Right renal pelvis (tissue), 4 donors: ENCODE measurements at regions not wholly inside any gene's neighbourhood (a gene's known extent, or its start where the extent isn't known, plus 50 kb on each side); places are given as distances from the start of the nearest gene placed in this dataset.
"Not testable (repeated sequence)": the region's sequence is repeated elsewhere in the genome, so short reads cannot be mapped to it uniquely, and the experiment has no call there.

ENCODE experiments used
- DNase-seq, 4 donors: peaks; one replicate each; pipeline ENCODE4 v3.0.0-alpha.2; 2013; ENCODE audit warnings: low read depth in 4 of 4, low spot score in 3 of 4, missing footprints in 1 of 4

- not testable (repeated sequence) for DNase-seq
Measured at GRCh38 chr13:52324831-52325230, 81.1 kb downstream of the THSD1 start.

GRCh38 chr13:52319876-52320275, 86.1 kb downstream of the THSD1 start:
- DNase-seq = no peak

- not testable (repeated sequence) for DNase-seq
Measured at GRCh38 chr13:52309833-52310232, 96.1 kb downstream of the THSD1 start.

- not testable (repeated sequence) for DNase-seq
Measured at GRCh38 chr13:52306336-52306735, 99.6 kb downstream of the THSD1 start.

- DNase-seq = not testable (repeated sequence)
Measured at GRCh38 chr13:52303098-52303497, 102.9 kb downstream of the THSD1 start.

GRCh38 chr13:52302688-52303087, 103.3 kb downstream of the THSD1 start:
- DNase-seq = not testable (repeated sequence)

- DNase-seq = not testable (repeated sequence)
Measured at GRCh38 chr13:52301810-52302400, 104.1 kb downstream of the THSD1 start.

- DNase-seq = not testable (repeated sequence)
Measured at GRCh38 chr13:52298079-52298661, 107.8 kb downstream of the THSD1 start.

- DNase-seq = not testable (repeated sequence)
Measured at GRCh38 chr13:52288891-52289290, 117.1 kb downstream of the THSD1 start.

- not testable (repeated sequence) for DNase-seq
Measured at GRCh38 chr13:52281387-52281786, 122.0 kb upstream of the NEK3 start.

GRCh38 chr13:52279408-52279807, 120.0 kb upstream of the NEK3 start:
- DNase-seq = not testable (repeated sequence)

- not testable (repeated sequence) for DNase-seq
Measured at GRCh38 chr13:52254299-52254698, 94.9 kb upstream of the NEK3 start.

GRCh38 chr13:52240752-52241151, 81.4 kb upstream of the NEK3 start:
- not testable (repeated sequence) for DNase-seq

GRCh38 chr13:52235900-52236595, 76.7 kb upstream of the NEK3 start:
- DNase-seq = peak; percentile 58 to 62 (median 60)

- not testable (repeated sequence) for DNase-seq
Measured at GRCh38 chr13:52234928-52235327, 75.5 kb upstream of the NEK3 start.

GRCh38 chr13:52223063-52223462, 63.7 kb upstream of the NEK3 start:
- not testable (repeated sequence) for DNase-seq

GRCh38 chr13:52213920-52214319, 54.5 kb upstream of the NEK3 start:
- DNase-seq = not testable (repeated sequence)

- DNase-seq = not testable (repeated sequence)
Measured at GRCh38 chr13:52212886-52213285, 53.5 kb upstream of the NEK3 start.

- DNase-seq = not testable (repeated sequence)
Measured at GRCh38 chr13:52211416-52211776, 52.0 kb upstream of the NEK3 start.

GRCh38 chr13:52210564-52211415, 51.4 kb upstream of the NEK3 start:
- DNase-seq = not testable (repeated sequence)
